Mesendoderm (in vitro differentiated cells): ENCODE measurements at regions not wholly inside any gene's neighbourhood (a gene's known extent, or its start where the extent isn't known, plus 50 kb on each side); places are given as distances from the start of the nearest gene placed in this dataset. TPM values are rescaled to one million over a fixed set of nuclear protein-coding genes. Genes with fewer than 3 reads are reported as not detected.

Experiments used
- DNase-seq: peaks from one replicate; pipeline ENCODE4 v3.0.0; 2013
- H2AK5ac ChIP-seq: 2 replicates; pipeline ENCODE4 v1.6.1; 2013; ENCODE audit warnings: low read length, inconsistent platforms
- H2BK120ac ChIP-seq: 2 replicates; pipeline ENCODE4 v1.6.1; 2013; ENCODE audit warnings: low read depth, mild to moderate bottlenecking, low read length, moderate library complexity, mixed read lengths
- H2BK15ac ChIP-seq: replicated peaks from 2 replicates; pipeline ENCODE4 v1.6.1; 2013; ENCODE audit warnings: low read depth, mild to moderate bottlenecking, moderate library complexity
- H2BK5ac ChIP-seq: 2 replicates; pipeline ENCODE4 v1.6.1; 2013; ENCODE audit warnings: low read length, inconsistent platforms
- H3K18ac ChIP-seq: 2 replicates; pipeline ENCODE4 v1.6.1; 2013; ENCODE audit warnings: mild to moderate bottlenecking, low read length, mixed read lengths
- H3K23ac ChIP-seq: one replicate; pipeline ENCODE4 v1.6.1; 2013; ENCODE audit warnings: low read length
- H3K27ac ChIP-seq: 2 replicates; pipeline ENCODE4 v1.5.1; 2013; ENCODE audit warnings: low read depth, mild to moderate bottlenecking, inconsistent platforms, low read length, moderate library complexity
- H3K27me3 ChIP-seq: 2 replicates; pipeline ENCODE4 v1.6.1; 2013; ENCODE audit warnings: low read length, control low read depth, mild to moderate bottlenecking, inconsistent platforms; ENCODE audit not compliant: insufficient read depth, poor library complexity
- H3K36me3 ChIP-seq: 2 replicates; pipeline ENCODE4 v1.6.1; 2013; ENCODE audit warnings: low read length, inconsistent platforms; ENCODE audit not compliant: control insufficient read depth, insufficient read depth
- H3K4ac ChIP-seq: one replicate; pipeline ENCODE4 v1.6.1; 2013; ENCODE audit warnings: low read depth, mild to moderate bottlenecking, low read length, moderate library complexity
- H3K4me1 ChIP-seq: 2 replicates; pipeline ENCODE4 v1.6.1; 2013; ENCODE audit warnings: low read depth, low read length, inconsistent platforms; ENCODE audit not compliant: control insufficient read depth
- H3K4me2 ChIP-seq: 2 replicates; pipeline ENCODE4 v1.6.1; 2013; ENCODE audit warnings: low read length
- H3K4me3 ChIP-seq: 2 replicates; pipeline ENCODE4 v1.5.1; 2013; ENCODE audit warnings: mild to moderate bottlenecking, low read length
- H3K56ac ChIP-seq: one replicate; pipeline ENCODE4 v1.6.1; 2013; ENCODE audit warnings: low read length
- H3K79me1 ChIP-seq: 2 replicates; pipeline ENCODE4 v1.6.1; 2013; ENCODE audit warnings: low read length, inconsistent platforms
- H3K79me2 ChIP-seq: 2 replicates; pipeline ENCODE4 v1.6.1; 2013; ENCODE audit warnings: mild to moderate bottlenecking, low read length; ENCODE audit not compliant: control insufficient read depth, insufficient read depth
- H3K9ac ChIP-seq: 2 replicates; pipeline ENCODE4 v1.6.1; 2013; ENCODE audit warnings: low read length, inconsistent platforms
- H4K5ac ChIP-seq: one replicate; pipeline ENCODE4 v1.6.1; 2013; ENCODE audit warnings: low read length
- H4K8ac ChIP-seq: one replicate; pipeline ENCODE4 v1.6.1; 2013; ENCODE audit warnings: low read depth, mild to moderate bottlenecking, control low read depth, low read length, moderate library complexity
- WGBS: extraction: QIAGEN DNeasy Blood & Tissue Kit; methylation state at CpG from one replicate; pipeline ENCODE4 v1.1.7; 2013; ENCODE audit warnings: low lambda C conversion rate, missing lambda C conversion rate; ENCODE audit not compliant: insufficient coverage; ENCODE audit errors: extremely low coverage; 5-methylcytosine and 5-hydroxymethylcytosine counted together
- small RNA-seq: library from polyadenylated mRNA; stranded (forward); fragments of <200 nt; extraction: miRNeasy Mini kit (QIAGEN cat#:217004); gene quantifications from one replicate; pipeline ENCODE3, GENCODE V24; 2013; ENCODE audit not compliant: insufficient read depth

DNA sequence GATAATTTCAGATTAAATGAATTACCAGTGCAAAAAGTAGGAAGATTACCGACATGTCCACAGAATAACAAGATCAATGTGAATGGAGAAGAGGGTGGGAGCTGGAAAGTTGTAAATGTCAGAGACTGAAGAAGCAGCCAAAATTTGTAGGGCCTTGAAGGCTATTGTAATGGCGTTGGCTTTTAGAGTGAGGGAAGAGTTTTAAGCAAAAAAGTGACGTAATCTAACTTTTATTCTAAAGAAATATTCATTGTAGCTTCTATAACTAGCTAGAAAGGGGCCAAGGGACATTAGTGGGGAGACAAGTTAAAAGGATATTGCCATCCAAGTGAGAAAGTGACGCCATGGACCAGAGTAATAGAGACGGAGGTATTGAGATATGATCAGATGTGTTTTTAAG lies 63.3 kb upstream of the PCDH7 start:
- no CpG with 5 or more reads among the region's 5 CpGs for WGBS
- Histone ChIP-seq H3K79me1 (no peaks in the 10 kb centered on the region), H2BK5ac (no peak overlapping the region), H3K27me3 (no peaks in the 10 kb centered on the region), H3K36me3 (no peaks in the 10 kb centered on the region), H3K23ac (no peak overlapping the region), H3K9ac (no peak overlapping the region), H2BK15ac (no peak overlapping the region), H4K5ac (no peak overlapping the region), H2BK120ac (no peak overlapping the region), H3K4me1 (no peaks in the 10 kb centered on the region), H3K56ac (no peak overlapping the region), H3K4ac (no peak overlapping the region), H3K4me2 (no peak overlapping the region), H2AK5ac (no peak overlapping the region), H3K4me3 (no peak overlapping the region), H3K79me2 (no peaks in the 10 kb centered on the region), H3K18ac (no peak overlapping the region), H3K27ac (no peak overlapping the region), H4K8ac (no peak overlapping the region)
- DNase-seq = no peak

DNA sequence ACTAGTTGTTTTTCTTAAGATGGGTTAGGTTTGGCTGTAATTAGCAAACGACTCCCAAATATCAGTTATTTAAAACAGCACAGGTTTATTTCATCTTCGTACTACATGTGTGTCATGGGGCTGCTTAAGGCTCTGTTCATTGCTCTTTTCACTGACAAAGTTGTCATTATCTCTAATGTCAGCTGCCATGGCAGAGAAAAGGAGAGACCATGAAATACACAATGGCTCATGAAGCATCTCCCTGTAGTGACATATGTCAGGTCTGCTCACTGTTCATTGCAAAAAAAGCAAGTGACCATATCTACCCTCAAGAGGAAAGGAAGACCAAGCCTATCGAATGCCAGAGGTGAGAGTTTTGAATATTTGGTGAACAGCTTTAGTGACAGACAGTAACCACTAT lies 52.2 kb upstream of the PCDH7 start:
- no peak overlapping the region for H4K8ac ChIP-seq
- H3K27ac ChIP-seq = no peak overlapping the region
- no peak overlapping the region for H3K56ac ChIP-seq
- no peaks in the 10 kb centered on the region for H3K79me1 ChIP-seq
- H3K4me2 ChIP-seq = no peak overlapping the region
- H2BK5ac ChIP-seq = no peak overlapping the region
- no peak overlapping the region for H2BK120ac ChIP-seq
- no peak overlapping the region for H3K9ac ChIP-seq
- H3K18ac ChIP-seq = no peak overlapping the region
- no peaks in the 10 kb centered on the region for H3K4me1 ChIP-seq
- no peak overlapping the region for H2BK15ac ChIP-seq
- no peak overlapping the region for H2AK5ac ChIP-seq
- no CpG with 5 or more reads among the region's 3 CpGs for WGBS
- DNase-seq = no peak
- H4K5ac ChIP-seq = no peak overlapping the region
- H3K27me3 ChIP-seq = no peaks in the 10 kb centered on the region
- H3K4me3 ChIP-seq = no peak overlapping the region
- H3K36me3 ChIP-seq = no peaks in the 10 kb centered on the region
- no peak overlapping the region for H3K23ac ChIP-seq
- no peaks in the 10 kb centered on the region for H3K79me2 ChIP-seq
- no peak overlapping the region for H3K4ac ChIP-seq

DNA sequence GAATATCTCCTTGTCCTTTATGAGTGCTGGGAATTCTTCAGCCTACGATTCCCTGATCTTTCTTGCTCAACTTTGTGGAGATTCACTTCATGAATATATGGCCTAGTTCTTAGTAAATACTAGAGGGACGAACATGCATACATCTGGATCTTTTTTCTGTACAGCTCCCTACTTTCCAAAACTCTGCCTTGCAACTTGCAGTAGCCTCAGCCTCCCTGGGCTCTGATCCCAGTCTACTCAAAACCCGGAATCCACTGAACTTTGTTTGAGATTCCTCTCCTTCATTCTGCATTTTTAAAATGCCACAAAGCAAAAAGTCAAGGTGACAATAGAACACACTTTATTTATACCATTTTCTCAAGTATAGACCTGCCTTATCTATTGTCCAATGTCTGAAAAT lies 50.0 kb upstream of the PCDH7 start:
- Histone ChIP-seq H3K4me3 (no peak overlapping the region), H3K4ac (no peak overlapping the region), H2BK15ac (no peak overlapping the region), H3K9ac (no peak overlapping the region), H3K79me2 (no peaks in the 10 kb centered on the region), H2AK5ac (no peak overlapping the region), H2BK5ac (no peak overlapping the region), H3K79me1 (no peaks in the 10 kb centered on the region), H3K18ac (no peak overlapping the region), H4K8ac (no peak overlapping the region), H2BK120ac (no peak overlapping the region), H3K23ac (no peak overlapping the region), H3K27ac (no peak overlapping the region), H3K56ac (no peak overlapping the region), H3K27me3 (no peaks in the 10 kb centered on the region), H3K4me2 (no peak overlapping the region), H3K36me3 (no peaks in the 10 kb centered on the region), H4K5ac (no peak overlapping the region), H3K4me1 (no peaks in the 10 kb centered on the region)
- no CpG with 5 or more reads among the region's 3 CpGs for WGBS
- no peak for DNase-seq

Small RNA genes lying in the stretch of these regions (small RNA-seq; reads per million reads assigned to genes)
- not detected for gene AC097510.1
